IMR-90 (cell line): ENCODE measurements at regions not wholly inside any gene's neighbourhood (a gene's known extent, or its start where the extent isn't known, plus 50 kb on each side); places are given as distances from the start of the nearest gene placed in this dataset.
A peak's percentile ranks its signal among the peaks of the same experiment; 100 is the strongest.

Source experiments
- MXI1 ChIP-seq: IDR thresholded peaks from 2 replicates; pipeline ENCODE4 v1.6.1; 2012; ENCODE audit warnings: low read depth, mild to moderate bottlenecking, low read length, moderate library complexity, borderline replicate concordance
- POLR2A ChIP-seq: IDR thresholded peaks from 2 replicates; pipeline ENCODE4 v1.6.1; 2012; ENCODE audit warnings: mild to moderate bottlenecking, low read depth, low read length
- RCOR1 ChIP-seq: IDR thresholded peaks from 2 replicates; pipeline ENCODE4 v1.6.1; 2012; ENCODE audit warnings: mild to moderate bottlenecking, low read length, improper control_type of control experiment; ENCODE audit not compliant: insufficient replicate concordance
- TF ChIP-seq, protein P1 (sequence below): conservative IDR thresholded peaks from 2 replicates; pipeline ENCODE4 v1.5.1; 2012; ENCODE audit warnings: mild to moderate bottlenecking, low read depth, low read length, improper control_type of control experiment

DNA sequence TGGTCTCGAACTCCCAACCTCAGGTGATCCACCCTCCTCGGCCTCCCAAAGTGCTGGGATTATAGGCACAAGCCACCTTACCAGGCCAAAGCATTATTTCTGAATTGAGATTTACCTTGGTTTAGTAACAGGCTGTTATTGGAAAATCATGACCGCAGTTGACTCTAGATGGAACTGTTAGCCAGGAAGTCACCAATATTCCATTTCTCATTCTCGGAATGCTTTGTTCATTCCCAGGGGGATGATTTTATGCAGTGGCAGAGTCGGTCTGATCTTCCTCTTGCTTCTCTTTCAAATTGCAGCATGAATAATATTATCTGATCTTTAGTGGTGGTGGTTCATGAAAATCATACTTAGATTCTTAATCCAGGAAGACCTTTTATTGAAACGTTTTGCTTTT is 195.5 kb upstream of the MBNL1 start:
- TF ChIP-seq, protein P1, sequence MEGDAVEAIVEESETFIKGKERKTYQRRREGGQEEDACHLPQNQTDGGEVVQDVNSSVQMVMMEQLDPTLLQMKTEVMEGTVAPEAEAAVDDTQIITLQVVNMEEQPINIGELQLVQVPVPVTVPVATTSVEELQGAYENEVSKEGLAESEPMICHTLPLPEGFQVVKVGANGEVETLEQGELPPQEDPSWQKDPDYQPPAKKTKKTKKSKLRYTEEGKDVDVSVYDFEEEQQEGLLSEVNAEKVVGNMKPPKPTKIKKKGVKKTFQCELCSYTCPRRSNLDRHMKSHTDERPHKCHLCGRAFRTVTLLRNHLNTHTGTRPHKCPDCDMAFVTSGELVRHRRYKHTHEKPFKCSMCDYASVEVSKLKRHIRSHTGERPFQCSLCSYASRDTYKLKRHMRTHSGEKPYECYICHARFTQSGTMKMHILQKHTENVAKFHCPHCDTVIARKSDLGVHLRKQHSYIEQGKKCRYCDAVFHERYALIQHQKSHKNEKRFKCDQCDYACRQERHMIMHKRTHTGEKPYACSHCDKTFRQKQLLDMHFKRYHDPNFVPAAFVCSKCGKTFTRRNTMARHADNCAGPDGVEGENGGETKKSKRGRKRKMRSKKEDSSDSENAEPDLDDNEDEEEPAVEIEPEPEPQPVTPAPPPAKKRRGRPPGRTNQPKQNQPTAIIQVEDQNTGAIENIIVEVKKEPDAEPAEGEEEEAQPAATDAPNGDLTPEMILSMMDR = peak; percentile 39
- TF ChIP-seq RCOR1 = no peak
- TF ChIP-seq POLR2A = no peak
- no peak for TF ChIP-seq MXI1
